Lung (tissue), 11 donors: ENCODE measurements at regions not wholly inside any gene's neighbourhood (a gene's known extent, or its start where the extent isn't known, plus 50 kb on each side); places are given as distances from the start of the nearest gene placed in this dataset.

Source experiments
- ATAC-seq: fragments of 200-7000 bp; cut with Tn5 transposase; one replicate; pipeline ENCODE4 v1.9.1; 2020; ENCODE audit warnings: moderate number of reproducible peaks; ENCODE audit not compliant: insufficient read depth, low FRiP score
- DNase-seq, 3 donors: peaks; one replicate each; pipeline ENCODE4 v3.0.0-alpha.2; 2013 to 2017
- H3K27ac ChIP-seq, 2 donors: one replicate each; pipeline ENCODE4 v1.5.1; 2013; ENCODE audit warnings: mild to moderate bottlenecking in 2 of 2, moderate library complexity in 2 of 2, control low read depth in 1 of 2, inconsistent platforms in 1 of 2, low read depth in 1 of 2, low read length in 1 of 2
- H3K27me3 ChIP-seq, 3 donors: one replicate each; pipeline ENCODE4 v1.5.1; 2013; ENCODE audit warnings: low read length in 2 of 3; ENCODE audit not compliant: control insufficient read depth in 3 of 3, insufficient read depth in 3 of 3
- H3K36me3 ChIP-seq, 4 donors: one replicate each; pipeline ENCODE4 v1.5.1; 2013; ENCODE audit warnings: low read length in 4 of 4, mild to moderate bottlenecking in 1 of 4, moderate library complexity in 1 of 4; ENCODE audit not compliant: control insufficient read depth in 4 of 4, insufficient read depth in 4 of 4
- H3K4me1 ChIP-seq, 5 donors: one replicate each; pipeline ENCODE4 v1.5.1; 2013; ENCODE audit warnings: low read length in 5 of 5, mild to moderate bottlenecking in 2 of 5, moderate library complexity in 1 of 5; ENCODE audit not compliant: control insufficient read depth in 5 of 5, insufficient read depth in 5 of 5
- H3K4me3 ChIP-seq: one replicate; pipeline ENCODE4 v1.5.1; 2013; ENCODE audit warnings: mild to moderate bottlenecking, control low read depth, moderate library complexity
- H3K9ac ChIP-seq, 2 donors: one replicate each; pipeline ENCODE4 v1.5.1; 2013; ENCODE audit warnings: low read length in 2 of 2, control low read depth in 1 of 2; ENCODE audit not compliant: insufficient read depth in 1 of 2
- H3K9me3 ChIP-seq, 4 donors: one replicate each; pipeline ENCODE4 v1.5.1; 2013; ENCODE audit warnings: low read length in 3 of 4, mild to moderate bottlenecking in 1 of 4, moderate library complexity in 1 of 4; ENCODE audit not compliant: control insufficient read depth in 4 of 4, insufficient read depth in 3 of 4
- WGBS, 2 donors: extraction: QIAGEN DNeasy Blood & Tissue Kit; methylation state at CpG; one replicate each; pipeline ENCODE4 v1.1.7; 2013; 5-methylcytosine and 5-hydroxymethylcytosine counted together
- TF ChIP-seq, protein P1 (sequence below): IDR thresholded peaks from 2 replicates; pipeline ENCODE4 v1.5.1; 2012; ENCODE audit warnings: mild to moderate bottlenecking; ENCODE audit errors: control extremely low read depth, extremely low read depth
- donor health status: control.
- donor health status: control.
- donor health status: Bipolar disorder and iron deficiency.
- donor health status: healthy.
- donor health status: DM: yes; HTN: yes; CAD: no.

DNA sequence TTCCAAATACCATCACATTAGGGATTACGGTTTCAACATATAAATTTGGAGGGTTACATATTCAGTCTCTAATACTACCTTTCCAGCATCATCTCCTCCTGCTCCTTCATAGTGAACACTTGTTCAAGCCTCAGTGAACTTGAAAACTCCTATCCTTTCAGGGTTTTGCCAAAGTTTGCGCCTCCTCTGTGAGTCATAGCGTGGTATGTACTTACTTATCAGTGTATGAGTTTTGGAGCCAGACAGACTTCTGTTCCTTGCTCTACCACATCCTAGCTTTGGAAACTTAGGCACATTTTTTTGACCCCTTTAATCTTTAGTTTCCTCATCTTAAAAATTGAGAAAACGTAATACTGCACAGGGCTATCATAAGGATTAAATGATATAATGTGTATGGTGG, 160.1 kb upstream of the ZC3H12C start:
- WGBS, 2 donors, result 92 to 97% methylated on average over 4 of the region's 4 CpGs
- DNase-seq (no peak), ATAC-seq (no peak)
- Histone ChIP-seq H3K4me3 (no peak overlapping the region), H3K4me1 (no peaks in the 10 kb centered on the region), H3K9me3 (no peaks in the 10 kb centered on the region), H3K27ac (no peak overlapping the region), H3K36me3 (no peaks in the 10 kb centered on the region), H3K27me3 (no peaks in the 10 kb centered on the region), H3K9ac (no peak overlapping the region)
- TF ChIP-seq, protein P1, sequence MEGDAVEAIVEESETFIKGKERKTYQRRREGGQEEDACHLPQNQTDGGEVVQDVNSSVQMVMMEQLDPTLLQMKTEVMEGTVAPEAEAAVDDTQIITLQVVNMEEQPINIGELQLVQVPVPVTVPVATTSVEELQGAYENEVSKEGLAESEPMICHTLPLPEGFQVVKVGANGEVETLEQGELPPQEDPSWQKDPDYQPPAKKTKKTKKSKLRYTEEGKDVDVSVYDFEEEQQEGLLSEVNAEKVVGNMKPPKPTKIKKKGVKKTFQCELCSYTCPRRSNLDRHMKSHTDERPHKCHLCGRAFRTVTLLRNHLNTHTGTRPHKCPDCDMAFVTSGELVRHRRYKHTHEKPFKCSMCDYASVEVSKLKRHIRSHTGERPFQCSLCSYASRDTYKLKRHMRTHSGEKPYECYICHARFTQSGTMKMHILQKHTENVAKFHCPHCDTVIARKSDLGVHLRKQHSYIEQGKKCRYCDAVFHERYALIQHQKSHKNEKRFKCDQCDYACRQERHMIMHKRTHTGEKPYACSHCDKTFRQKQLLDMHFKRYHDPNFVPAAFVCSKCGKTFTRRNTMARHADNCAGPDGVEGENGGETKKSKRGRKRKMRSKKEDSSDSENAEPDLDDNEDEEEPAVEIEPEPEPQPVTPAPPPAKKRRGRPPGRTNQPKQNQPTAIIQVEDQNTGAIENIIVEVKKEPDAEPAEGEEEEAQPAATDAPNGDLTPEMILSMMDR, result no peak

DNA sequence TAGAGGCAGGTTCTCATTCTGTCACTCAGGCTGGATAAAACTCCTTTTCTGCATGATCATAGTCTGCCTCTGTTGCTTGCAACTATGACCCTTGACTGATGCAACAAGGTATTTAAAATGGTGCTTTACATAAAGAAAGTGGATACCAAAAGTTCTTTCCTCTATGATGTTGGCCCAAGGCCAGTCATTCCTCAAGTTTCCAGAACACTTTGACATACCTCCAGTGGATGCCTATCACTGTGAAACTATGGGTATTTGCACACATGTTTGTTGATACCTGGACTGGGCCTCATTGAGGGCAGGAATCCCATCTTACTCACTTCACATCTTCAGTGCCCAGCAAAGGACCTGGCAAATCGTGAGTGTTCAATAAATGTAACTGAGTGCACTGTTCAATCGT, 159.0 kb upstream of the ZC3H12C start:
- Histone ChIP-seq H3K9ac (no peak overlapping the region), H3K4me3 (no peak overlapping the region), H3K9me3 (no peaks in the 10 kb centered on the region), H3K36me3 (no peaks in the 10 kb centered on the region), H3K27me3 (no peaks in the 10 kb centered on the region), H3K27ac (no peak overlapping the region), H3K4me1 (no peaks in the 10 kb centered on the region)
- TF ChIP-seq, protein P1, result no peak
- 74 to 85% methylated on average over 2 of the region's 2 CpGs for WGBS, 2 donors
- ATAC-seq (no peak), DNase-seq (peak in 1 of 3 donors; percentile 10)

DNA sequence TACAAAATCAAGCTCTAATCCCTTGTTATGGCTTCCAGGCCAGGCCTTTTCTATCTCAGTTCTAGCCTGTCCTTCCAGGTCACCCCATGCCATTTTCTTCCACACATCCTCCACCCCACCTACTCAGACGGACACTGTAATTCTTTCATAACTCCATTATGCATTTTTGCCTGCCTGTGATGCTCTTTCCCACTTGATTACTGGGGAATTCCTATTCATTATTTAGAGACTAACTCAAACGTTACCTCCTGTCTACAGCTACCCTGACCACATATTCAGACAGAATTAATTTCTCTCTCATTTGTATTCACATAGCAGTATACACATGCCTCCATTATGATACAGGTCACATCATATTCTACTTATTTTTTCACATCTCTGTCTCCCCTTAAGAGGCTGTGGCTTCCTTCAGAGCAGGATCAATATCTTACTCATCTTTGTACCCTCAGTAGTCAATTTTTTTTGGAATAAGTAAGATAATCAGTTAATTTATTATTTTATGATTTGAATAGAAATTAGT, 156.5 kb upstream of the ZC3H12C start:
- Histone ChIP-seq H3K4me3 (no peak overlapping the region), H3K4me1 (no peaks in the 10 kb centered on the region), H3K27me3 (no peaks in the 10 kb centered on the region), H3K36me3 (no peaks in the 10 kb centered on the region), H3K9me3 (no peaks in the 10 kb centered on the region), H3K27ac (no peak overlapping the region), H3K9ac (no peak overlapping the region)
- WGBS, 2 donors, result 70 to 83% methylated on average over 2 of the region's 2 CpGs
- no peak for DNase-seq
- no peak for ATAC-seq
- TF ChIP-seq, protein P1, result no peak

DNA sequence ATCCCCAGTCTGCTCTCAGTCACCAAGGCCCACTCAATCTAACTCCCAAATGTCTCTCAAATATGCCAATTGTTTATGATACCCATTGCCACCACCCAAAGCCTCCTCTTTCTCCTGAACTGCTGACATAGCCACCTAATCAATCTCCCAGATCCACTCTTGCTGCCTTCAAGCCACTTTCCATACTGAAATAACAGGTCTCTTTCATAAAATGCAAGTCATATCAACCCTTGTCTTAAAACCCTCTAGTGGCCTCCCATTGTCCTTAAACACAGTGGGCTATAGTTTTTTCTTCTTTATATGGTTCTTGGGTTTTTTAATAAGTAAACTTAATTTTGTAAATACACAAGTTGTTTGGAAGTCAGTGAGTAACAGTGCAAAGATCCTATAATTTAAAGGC, 155.2 kb upstream of the ZC3H12C start:
- TF ChIP-seq, protein P1, result no peak
- Histone ChIP-seq H3K27ac (no peak overlapping the region), H3K36me3 (no peaks in the 10 kb centered on the region), H3K9ac (no peak overlapping the region), H3K4me3 (no peak overlapping the region), H3K4me1 (no peaks in the 10 kb centered on the region), H3K27me3 (no peaks in the 10 kb centered on the region), H3K9me3 (no peaks in the 10 kb centered on the region)
- DNase-seq (no peak), ATAC-seq (no peak)
